ENCODE measurements at regions not wholly inside any gene's neighbourhood (a gene's known extent, or its start where the extent isn't known, plus 50 kb on each side); places are given as distances from the start of the nearest gene placed in this dataset.
"Not testable (repeated sequence)": the region's sequence is repeated elsewhere in the genome, so short reads cannot be mapped to it uniquely, and the experiment has no call there.

GRCh38 chr16:6708576-6709215 lies 623.9 kb upstream of the RBFOX1 start:
- DNase-seq = no peak

DNA sequence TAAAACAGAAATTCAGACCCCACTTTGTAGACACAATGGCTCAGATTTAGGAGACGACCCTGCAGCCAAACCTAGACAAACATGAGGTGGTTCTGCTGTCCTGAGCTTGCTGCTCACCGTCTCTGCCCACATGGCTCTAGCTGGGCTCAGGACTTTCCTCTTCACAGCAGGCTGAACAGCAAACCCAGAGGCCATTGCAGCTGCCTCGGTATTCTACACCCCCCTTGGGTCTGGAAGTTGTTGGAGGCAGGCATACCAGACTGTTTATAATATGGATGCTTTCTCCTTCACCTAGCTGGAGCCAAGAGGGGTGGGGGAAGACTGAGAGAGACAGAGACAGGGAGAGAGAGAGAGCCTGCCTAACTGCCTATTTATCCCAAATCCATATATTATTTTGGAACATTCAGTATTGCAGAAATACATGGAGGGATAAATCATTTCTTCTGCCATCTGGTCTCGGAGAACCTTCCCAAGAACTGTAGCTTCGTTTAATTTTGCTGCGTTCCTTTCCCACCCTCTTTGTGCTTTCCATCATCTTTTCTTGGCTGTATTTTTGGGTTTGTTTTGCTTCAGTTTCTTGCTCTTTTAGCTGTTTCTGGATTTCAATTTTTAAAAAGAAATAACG lies 628.2 kb upstream of the RBFOX1 start:
- DNase-seq = no peak

GRCh38 chr16:6701096-6701495 lies 631.5 kb upstream of the RBFOX1 start:
- DNase-seq = no peak

- no peak for DNase-seq
These were observed 634.1 kb upstream of the RBFOX1 start for GRCh38 chr16:6698548-6698947.

GRCh38 chr16:6695666-6696065 lies 637.0 kb upstream of the RBFOX1 start:
- DNase-seq = no peak

- no peak for DNase-seq
These were observed 638.0 kb upstream of the RBFOX1 start for GRCh38 chr16:6694636-6695035.

GRCh38 chr16:6693418-6693817 lies 639.2 kb upstream of the RBFOX1 start:
- DNase-seq = not testable (repeated sequence)

DNA sequence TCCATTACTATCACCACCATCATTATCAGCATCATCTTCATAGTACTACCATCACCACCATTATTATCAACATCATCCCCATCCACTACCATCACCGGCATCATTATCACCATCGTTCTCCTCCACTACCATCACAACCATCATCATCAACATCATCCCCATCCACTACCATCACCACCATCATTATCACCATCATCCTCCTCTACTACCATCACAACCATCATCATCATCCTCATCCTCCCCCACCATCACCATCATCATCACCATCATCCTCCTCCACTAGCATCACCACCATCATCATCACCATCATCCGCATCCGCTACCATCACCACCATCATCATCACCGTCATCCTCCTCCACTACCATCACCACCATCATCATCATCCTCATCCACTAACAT lies 639.8 kb upstream of the RBFOX1 start:
- DNase-seq = no peak

DNA sequence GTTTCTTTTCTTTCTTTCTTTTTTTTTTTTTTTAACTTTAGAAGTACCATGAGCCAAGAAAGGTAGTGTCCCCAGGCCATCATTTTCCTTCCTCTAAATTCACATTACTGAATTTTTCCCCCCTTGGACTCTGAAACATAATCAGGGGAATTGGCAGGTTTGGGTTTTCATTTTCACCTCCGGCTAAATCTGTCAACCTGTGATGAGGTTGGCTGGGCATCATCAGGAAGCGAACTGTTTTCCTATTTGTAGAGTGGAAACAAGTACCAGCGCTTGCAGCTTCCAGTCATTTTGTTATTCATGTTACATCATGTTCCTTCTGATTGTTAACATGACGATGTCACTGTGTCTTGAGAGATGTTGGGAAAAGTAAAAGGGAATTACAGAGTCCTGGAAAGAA lies 641.9 kb upstream of the RBFOX1 start:
- DNase-seq = no peak

DNA sequence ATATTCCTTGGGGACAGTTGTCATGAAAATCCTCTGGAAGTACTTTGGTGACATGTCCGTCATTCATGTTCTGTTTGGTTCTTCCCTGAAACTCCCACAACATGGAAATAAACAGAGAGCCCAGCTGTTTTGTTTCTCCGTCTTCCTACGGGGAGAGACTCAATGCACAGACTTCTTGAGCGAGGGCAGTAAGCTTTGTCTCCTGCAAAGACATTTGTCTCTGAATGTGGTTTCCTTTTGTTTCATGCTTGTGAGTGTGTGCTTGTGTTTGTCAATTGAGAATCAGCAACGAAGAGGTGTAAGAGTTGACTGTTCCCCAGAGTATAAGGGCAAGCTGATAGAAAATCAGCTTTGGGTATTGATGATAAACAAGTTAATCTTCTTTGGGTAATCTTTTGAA lies 643.0 kb upstream of the RBFOX1 start:
- no peak for DNase-seq

DNA sequence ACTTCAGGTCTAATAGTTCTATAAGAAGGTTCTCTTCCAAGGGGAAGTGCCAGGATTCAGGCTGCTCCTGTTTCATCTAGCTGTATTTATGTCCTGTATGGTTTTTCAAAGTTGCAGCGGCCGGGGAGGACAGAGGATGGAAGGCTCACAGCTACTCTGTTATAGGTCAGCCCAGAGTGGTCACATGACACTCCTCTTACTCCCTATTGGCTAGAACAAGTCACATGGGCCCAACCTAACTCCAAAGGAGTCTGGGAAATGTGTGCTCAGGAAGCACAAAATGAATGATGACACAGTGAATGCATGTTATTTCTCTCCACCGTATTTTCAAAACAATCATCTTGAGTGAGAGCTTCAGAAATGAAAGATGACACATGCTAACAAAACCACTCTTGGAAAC lies 645.1 kb upstream of the RBFOX1 start:
- DNase-seq = no peak

GRCh38 chr16:6684076-6684673 lies 648.5 kb upstream of the RBFOX1 start:
- DNase-seq = no peak

DNA sequence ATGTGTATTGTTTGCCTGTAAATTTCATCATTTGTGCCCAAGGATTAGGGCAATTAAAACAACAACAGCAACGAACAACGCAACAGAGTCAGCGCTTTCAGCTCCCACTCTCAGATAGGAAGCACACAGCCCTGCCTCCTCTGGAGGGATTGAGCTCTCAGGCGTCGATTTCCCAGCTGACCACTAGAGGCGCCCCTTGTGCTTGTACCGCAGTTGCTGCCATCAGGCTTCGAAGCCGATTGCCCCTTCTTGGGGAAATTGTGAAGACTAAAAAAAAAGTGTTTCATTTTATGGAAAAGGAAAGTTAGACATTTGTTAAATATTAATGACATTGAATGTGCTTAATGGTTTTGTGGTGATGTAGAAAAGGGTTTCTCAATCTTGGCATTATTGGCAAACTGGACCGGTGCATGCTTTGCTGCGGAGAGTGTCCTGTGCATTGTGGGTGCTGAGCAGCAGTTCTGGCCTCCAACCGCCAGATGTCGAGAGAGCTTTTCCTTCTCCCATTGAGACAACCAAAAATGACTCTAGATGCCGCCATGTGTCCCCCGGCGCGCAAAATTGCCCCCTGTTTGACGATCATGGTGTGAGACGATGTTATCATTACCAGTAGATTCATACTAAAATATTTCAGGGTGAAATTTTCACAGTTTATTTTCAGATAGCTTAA lies 650.4 kb upstream of the RBFOX1 start:
- DNase-seq = no peak

DNA sequence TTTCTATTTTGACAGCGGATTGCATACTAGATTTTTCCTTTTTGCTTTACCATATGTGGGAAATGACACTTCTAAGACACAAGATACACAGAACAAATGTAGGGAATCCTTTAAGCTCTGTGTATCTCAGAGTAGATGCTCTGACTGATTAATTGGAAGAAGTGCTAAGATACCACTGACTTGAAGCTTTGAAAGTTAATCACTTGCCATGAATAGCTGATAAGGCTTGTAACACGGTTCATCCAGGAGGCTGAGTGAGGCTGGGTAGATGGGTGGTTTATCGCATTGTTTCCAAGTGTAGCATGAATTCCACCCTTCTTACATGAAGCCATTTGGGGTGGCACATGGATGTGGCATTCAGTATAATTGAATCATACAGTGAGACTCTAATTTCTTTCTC lies 654.1 kb upstream of the RBFOX1 start:
- DNase-seq = no peak

DNA sequence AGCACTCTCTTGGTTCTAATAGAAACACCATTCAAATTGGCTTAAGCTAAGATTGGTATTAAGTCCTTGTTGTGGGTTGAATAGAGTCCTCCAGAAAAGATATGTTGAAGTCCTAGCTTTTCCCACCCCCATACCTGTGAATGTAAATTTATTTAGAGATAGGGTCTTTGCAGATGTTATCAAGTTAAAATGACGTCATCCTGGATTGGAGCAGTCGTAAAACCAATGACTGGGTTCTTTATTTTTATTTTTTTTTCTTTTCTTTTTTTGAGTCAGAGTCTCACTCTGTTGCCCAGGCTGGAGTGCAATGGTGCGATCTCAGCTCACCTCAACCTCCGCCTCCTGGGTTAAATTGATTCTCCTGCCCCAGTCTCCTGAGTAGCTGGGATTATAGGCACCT lies 658.6 kb upstream of the RBFOX1 start:
- no peak for DNase-seq

DNA sequence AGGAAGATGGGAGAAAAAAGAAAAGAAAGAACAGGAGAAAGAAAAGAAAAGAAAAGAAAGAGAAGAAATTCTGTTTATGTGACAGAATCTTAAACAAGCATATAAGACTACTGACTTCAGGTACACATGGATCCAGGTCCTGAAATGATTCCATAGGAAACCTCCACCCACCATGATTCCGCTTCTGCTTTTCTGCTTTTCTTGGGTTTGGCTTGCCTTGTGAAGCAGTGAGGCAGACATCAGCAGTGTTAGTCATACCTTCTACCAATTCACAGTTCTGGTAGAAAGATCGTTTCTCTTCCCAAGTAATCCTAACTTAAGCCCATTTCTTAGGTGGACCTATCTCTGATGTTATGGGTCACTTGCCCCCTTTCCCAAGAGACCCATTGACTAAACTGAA lies 660.1 kb upstream of the RBFOX1 start:
- no peak for DNase-seq

DNA sequence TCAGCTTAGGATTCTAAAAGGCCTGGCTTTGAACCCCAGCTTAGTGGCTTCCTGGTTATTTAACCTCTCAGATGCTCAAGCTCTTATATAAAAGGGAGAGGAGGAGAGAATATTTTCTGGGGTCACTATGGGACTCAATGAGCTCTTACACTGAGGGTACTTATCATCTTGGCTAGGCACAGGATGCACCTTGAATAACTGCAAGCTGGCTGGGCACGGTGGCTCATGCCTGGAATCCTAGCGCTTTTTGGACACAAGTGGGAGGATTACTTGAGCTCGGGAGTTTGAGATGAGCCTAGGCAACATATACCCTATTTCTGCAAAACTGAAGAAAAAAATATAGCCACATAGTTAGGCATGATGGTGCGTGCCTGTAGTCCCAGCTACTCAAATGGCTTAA lies 665.3 kb upstream of the RBFOX1 start:
- DNase-seq = no peak

DNA sequence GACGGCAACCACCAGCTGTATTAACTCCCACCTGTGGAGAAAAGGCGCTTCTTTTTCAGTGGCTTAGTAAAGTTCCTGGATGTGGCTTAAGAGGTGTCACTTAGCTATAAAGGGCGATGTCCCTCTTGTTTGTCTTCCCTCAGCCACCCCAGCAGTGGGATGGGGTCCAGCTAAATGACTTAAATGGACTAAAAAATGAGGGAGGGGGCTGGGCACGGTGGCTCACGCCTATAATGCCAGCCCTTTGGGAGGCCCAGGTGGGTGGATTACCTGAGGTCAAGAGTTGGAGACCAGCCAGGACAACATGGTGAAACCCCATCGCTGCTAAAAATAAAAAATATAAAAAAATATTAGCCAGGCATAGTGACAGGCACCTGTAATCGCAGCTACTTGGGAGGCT lies 667.5 kb upstream of the RBFOX1 start:
- DNase-seq = no peak

DNA sequence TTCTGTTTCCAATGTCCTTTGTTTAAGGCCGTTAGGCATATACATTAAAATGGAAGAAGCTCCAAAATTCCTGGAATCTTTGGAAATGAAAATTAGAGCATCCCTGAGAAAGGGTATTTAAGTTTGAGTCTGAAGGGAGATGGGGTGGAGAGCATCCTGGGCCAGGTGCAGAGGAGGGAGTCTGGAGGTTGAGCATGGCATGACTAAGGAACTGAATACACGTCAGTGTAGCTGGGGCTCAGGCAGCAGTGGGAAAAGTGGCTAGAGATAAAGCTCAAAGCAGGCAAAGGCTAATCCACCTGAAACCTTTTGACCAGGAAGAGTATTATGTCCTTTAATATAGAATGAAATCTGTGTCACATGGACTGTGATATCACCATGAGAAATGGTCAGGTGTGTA lies 669.0 kb upstream of the RBFOX1 start:
- no peak for DNase-seq

- no peak for DNase-seq
These were observed 675.9 kb upstream of the RBFOX1 start for GRCh38 chr16:6656760-6657159.

DNA sequence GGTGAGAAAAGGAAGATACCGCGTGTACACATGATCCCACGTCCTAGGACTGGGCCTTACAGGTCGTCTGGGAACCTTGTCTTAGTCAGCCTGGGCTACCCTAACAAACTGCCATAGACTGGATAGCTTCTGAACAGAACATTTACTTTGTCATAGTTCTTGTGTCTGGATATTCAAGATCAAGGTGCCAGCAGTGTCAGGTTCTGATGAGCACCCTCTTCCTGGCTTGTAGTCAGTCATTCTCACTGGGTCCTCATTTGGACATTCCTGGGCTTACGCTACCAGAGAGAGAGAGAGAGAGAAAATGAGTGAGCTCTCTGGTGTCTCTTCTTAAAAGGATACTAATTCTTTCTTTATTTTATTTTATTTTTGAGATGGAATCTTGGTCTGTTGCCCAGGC lies 685.8 kb upstream of the RBFOX1 start:
- no peak for DNase-seq

DNA sequence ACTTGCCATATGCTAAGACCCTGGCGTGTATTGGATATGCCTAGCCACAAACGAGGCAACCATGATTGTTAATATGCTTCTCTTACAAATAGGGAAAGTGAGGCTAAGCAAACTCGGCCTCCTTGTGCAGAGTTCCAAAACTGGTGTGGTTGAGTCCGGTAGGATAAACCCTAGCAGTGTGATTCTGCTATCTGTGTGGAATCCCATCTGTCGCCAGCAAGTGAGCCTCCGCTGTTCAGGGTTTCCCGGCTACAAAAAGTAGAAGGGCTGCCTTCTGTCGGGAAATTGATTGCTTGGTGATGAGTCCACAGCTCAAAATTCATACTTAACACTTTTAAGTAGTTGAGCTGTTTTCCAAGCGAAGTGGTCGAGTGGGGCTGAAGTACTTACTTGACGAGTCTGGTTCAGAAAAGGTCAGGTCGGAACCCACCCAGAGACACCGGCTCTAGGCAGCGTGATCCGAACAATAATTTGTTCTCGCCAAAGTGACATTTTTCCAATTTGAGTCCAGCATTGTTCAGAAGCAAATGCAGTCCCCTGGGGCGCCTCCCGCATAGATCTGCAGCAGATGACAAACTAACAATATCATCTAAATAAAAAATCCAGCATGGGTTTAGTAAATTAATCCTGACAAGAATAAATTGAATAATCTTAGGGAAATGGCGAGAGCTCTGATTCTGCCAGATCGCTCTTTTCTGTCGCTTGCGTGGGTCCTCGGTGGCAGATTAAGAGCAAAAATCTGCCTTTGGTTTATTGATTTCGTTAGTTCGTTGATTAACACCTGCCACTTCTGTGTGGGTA lies 686.7 kb upstream of the RBFOX1 start:
- DNase-seq = no peak

GRCh38 chr16:6644916-6645315 lies 687.7 kb upstream of the RBFOX1 start:
- no peak for DNase-seq

All from bone marrow (tissue), 2 donors.